NCI-H1417 (cell line): ENCODE measurements at regions not wholly inside any gene's neighbourhood (a gene's known extent, or its start where the extent isn't known, plus 50 kb on each side); places are given as distances from the start of the nearest gene placed in this dataset.
A peak's percentile ranks its signal among the peaks of the same experiment; 100 is the strongest.
"Not testable (repeated sequence)": the region's sequence is repeated elsewhere in the genome, so short reads cannot be mapped to it uniquely, and the experiment has no call there.

Source experiments
- DNase-seq, 3 experiments: peaks; one replicate each; lab custom pipeline; 2025; lab: John Stamatoyannopoulos, UW

GRCh38 chr9:22225856-22226255, 216.8 kb upstream of the CDKN2B start:
- DNase-seq, result not testable (repeated sequence)

- no peak for DNase-seq
Measured at GRCh38 chr9:22227986-22228385, 218.6 kb upstream of the DMRTA1 start.

- no peak for DNase-seq
Measured at GRCh38 chr9:22228542-22228941, 218.1 kb upstream of the DMRTA1 start.

GRCh38 chr9:22229069-22229468, 217.6 kb upstream of the DMRTA1 start:
- no peak for DNase-seq

- not testable (repeated sequence) for DNase-seq
Measured at GRCh38 chr9:22231309-22231708, 215.3 kb upstream of the DMRTA1 start.

- no peak for DNase-seq
Measured at GRCh38 chr9:22232971-22233370, 213.7 kb upstream of the DMRTA1 start.

- no peak for DNase-seq
Measured at GRCh38 chr9:22237497-22238363, 208.9 kb upstream of the DMRTA1 start.

GRCh38 chr9:22238809-22239684, 207.6 kb upstream of the DMRTA1 start:
- DNase-seq, result peak in 2 of 3 experiments; percentile 10 to 22

- DNase-seq, result no peak
Measured at GRCh38 chr9:22240619-22241018, 206.0 kb upstream of the DMRTA1 start.

GRCh38 chr9:22241024-22241423, 205.6 kb upstream of the DMRTA1 start:
- DNase-seq, result no peak

- DNase-seq, result no peak
Measured at GRCh38 chr9:22241611-22242010, 205.0 kb upstream of the DMRTA1 start.

GRCh38 chr9:22244139-22245011, 202.2 kb upstream of the DMRTA1 start:
- DNase-seq, result peak in 2 of 3 experiments; percentile 9 to 57

GRCh38 chr9:22255337-22255736, 191.3 kb upstream of the DMRTA1 start:
- no peak for DNase-seq

- DNase-seq, result no peak
Measured at GRCh38 chr9:22256381-22256780, 190.2 kb upstream of the DMRTA1 start.

- DNase-seq, result no peak
Measured at GRCh38 chr9:22257026-22257816, 189.4 kb upstream of the DMRTA1 start.

- no peak for DNase-seq
Measured at GRCh38 chr9:22265038-22265437, 181.6 kb upstream of the DMRTA1 start.

- no peak for DNase-seq
Measured at GRCh38 chr9:22265534-22265933, 181.1 kb upstream of the DMRTA1 start.

- no peak for DNase-seq
Measured at GRCh38 chr9:22274477-22274876, 172.1 kb upstream of the DMRTA1 start.

- DNase-seq, result no peak
Measured at GRCh38 chr9:22278426-22278825, 168.2 kb upstream of the DMRTA1 start.

GRCh38 chr9:22279636-22280035, 167.0 kb upstream of the DMRTA1 start:
- no peak for DNase-seq

GRCh38 chr9:22285066-22285465, 161.6 kb upstream of the DMRTA1 start:
- DNase-seq, result no peak
